HG03280 (cell line): ENCODE measurements at regions not wholly inside any gene's neighbourhood (a gene's known extent, or its start where the extent isn't known, plus 50 kb on each side); places are given as distances from the start of the nearest gene placed in this dataset.

Source experiments
- ATAC-seq: cut with Tn5 transposase; IDR thresholded peaks from one replicate; pipeline ENCODE4 v1.9.1; 2021; ENCODE audit warnings: mild to moderate bottlenecking, moderate library complexity; ENCODE audit not compliant: unreplicated experiment

GRCh38 chr5:155193483-155194107 lies 180.0 kb downstream of the KIF4B start:
- no peak for ATAC-seq

GRCh38 chr5:155200608-155201007 lies 187.1 kb downstream of the KIF4B start:
- no peak for ATAC-seq

- ATAC-seq = no peak
Observed at GRCh38 chr5:155211764-155212163, 198.2 kb downstream of the KIF4B start.

- ATAC-seq = no peak
Observed at GRCh38 chr5:155222393-155222792, 208.8 kb downstream of the KIF4B start.

- no peak for ATAC-seq
Observed at GRCh38 chr5:155229135-155229534, 215.6 kb downstream of the KIF4B start.

DNA sequence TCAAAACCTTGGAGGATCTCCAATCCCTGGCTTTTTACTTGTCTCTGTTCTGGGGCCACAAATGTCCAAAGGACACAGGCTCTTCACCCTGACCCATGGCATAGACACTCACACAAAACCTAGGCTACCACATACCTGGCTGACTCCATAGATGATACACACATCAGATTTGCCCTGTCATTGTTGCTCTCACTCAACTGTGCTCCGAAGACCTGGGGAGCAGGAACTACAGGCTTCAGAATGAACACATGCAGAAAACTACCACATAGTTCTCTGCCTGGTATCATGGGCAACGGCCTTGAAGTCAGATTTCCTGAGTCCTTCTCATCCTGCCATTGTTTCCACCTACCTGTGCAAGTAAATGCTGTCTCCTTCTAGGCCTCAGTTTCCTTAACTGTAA lies 226.2 kb downstream of the KIF4B start:
- no peak for ATAC-seq

- no peak for ATAC-seq
Observed at GRCh38 chr5:155250596-155250995, 237.0 kb downstream of the KIF4B start.

GRCh38 chr5:155252025-155252424 lies 238.5 kb downstream of the KIF4B start:
- no peak for ATAC-seq

- no peak for ATAC-seq
Observed at GRCh38 chr5:155252717-155253116, 239.2 kb downstream of the KIF4B start.

DNA sequence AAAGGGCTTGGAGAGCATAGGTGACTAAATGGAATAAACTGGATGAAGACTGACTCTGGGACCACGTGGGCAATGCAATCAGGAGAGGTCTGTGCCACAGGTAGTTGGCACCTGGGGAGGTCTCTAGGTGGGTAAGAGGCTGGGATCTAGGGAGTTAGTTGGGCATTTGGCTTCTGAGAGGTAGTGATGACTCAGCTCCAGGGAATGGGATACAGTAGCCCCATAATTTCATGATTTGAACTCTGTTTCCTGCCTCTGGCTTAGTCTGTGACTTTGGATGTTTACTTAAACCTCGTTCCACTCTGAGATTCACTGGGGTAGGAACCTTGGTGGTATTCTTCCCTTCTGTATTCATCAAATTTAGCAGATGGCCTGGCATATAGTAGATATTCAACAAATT lies 240.8 kb downstream of the KIF4B start:
- no peak for ATAC-seq

GRCh38 chr5:155258161-155258560 lies 244.6 kb downstream of the KIF4B start:
- ATAC-seq = no peak

GRCh38 chr5:155259648-155260047 lies 246.1 kb downstream of the KIF4B start:
- no peak for ATAC-seq

- no peak for ATAC-seq
Observed at GRCh38 chr5:155260798-155261197, 247.2 kb downstream of the KIF4B start.

DNA sequence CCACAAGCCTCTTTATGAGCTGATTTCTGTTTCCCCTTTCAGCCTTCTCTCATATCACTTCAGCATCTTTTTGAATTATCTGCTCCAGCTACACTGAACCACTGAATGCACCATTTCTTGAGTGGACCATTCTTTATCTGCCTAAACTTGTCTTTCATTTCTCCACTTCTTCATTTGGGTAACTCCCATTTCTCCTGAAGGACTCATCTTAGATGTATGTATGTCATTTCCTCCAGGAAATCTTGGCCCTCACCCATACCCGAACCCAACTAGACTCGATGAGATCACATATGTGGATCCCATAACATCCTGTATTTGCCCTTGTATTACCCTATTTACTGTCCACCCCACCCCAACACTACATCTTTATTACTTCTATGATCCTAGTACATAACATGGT lies 249.8 kb downstream of the KIF4B start:
- ATAC-seq = no peak

- ATAC-seq = no peak
Observed at GRCh38 chr5:155264809-155265208, 251.3 kb downstream of the KIF4B start.

DNA sequence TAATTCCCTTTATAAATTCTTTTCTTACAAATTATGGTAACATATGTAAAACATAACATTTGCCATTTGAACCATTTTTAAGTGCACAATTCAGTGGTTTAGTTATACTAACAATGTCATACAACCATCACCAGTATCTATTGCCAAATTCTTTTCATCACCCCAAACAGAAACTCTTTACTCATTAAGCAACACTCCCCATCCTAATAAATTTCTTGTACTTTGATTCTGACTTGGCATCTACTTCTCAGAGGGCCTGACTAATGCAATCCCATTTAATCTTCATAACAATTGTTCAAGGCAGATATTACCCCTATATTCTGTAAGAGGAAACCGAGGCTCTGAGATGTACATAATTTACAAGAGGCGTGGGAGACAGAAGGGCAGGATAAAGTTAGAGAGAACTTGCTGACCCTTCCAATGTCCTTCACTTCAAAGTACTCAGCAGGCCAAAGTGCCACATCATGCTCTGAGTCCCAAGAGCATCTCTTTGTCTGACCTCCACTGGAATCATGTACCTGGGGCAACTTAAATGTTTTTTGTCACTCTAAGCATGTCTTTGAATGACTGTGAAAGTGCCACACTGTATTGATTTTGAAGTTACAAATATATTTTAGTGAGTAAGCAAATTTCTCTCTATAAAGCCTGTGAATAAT lies 255.3 kb downstream of the KIF4B start:
- no peak for ATAC-seq

DNA sequence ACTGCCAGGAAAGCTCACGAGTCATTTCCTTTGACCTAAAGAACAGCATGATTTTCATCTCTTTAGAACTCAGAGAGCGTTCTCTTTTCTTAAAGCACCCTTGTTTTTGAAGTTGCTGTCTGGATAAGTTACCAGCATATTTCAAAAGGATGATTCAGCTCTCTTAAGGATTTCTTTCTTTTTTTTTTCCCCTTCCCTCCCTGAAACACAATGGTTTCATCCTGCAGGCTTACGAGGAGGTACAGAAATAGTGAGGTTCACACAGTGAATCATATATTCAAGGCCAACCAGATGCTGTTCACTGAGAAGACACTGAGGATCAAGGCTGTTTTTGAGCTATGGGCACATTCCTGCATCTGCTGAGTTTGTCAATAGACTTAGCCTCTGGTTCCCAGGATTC lies 257.2 kb downstream of the KIF4B start:
- no peak for ATAC-seq

- ATAC-seq = no peak
Observed at GRCh38 chr5:155274484-155274883, 260.9 kb downstream of the KIF4B start.

DNA sequence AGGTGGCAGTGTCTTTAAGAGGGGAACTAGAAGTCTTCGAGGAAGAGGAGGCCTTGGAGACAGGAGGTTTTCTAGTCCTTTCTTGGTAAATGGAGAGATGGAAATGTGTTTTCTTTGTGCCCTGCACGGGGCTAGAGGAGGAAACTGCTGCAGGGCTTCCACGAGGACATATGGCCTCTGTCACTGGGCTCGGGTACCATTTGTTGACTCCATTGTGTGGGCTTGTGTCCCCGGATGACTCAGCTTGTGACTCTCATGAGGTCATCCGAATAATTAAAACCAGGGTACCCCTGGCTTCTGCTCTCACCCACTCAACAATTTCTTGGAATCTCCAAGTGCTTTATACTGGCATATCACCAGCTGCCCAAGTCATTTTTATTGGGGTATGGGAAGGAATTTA lies 261.7 kb downstream of the KIF4B start:
- no peak for ATAC-seq

DNA sequence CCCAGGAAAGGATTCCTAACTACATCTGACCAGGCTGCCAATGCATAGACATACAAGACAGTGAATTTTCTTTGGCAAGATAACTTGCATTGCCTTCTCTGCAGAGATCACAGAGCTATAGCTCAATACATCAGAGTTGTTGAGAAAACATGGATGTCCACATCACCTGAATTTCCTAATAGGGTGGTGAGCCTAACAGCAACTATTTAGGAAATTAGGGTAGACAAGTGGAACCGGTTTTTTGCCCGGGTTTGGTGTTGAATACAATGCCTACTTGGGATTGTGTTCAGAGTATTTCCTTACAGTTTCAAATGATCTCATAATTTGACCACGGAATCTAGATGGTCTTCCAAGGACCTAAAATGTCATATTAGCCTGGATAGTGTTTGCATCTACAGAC lies 262.7 kb downstream of the KIF4B start:
- no peak for ATAC-seq

DNA sequence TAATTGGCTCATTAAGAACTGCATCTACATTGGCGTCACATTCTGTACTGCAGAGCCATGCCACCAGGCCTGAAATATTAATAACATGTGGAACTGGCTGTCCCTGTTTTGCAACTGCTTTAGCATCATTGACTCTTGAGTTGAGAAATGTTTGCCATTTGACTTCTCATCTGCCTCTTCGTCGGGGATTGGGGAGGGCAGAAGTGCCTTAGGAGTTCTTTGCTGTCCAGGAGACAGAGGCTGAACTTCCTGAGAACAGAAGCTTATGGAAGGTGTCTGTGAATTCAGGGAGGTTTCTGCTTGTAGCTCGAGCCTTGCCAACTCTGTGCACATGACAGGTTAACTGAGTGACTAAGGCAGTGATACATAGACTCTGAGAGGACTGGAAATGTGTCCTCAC lies 265.0 kb downstream of the KIF4B start:
- ATAC-seq = no peak

DNA sequence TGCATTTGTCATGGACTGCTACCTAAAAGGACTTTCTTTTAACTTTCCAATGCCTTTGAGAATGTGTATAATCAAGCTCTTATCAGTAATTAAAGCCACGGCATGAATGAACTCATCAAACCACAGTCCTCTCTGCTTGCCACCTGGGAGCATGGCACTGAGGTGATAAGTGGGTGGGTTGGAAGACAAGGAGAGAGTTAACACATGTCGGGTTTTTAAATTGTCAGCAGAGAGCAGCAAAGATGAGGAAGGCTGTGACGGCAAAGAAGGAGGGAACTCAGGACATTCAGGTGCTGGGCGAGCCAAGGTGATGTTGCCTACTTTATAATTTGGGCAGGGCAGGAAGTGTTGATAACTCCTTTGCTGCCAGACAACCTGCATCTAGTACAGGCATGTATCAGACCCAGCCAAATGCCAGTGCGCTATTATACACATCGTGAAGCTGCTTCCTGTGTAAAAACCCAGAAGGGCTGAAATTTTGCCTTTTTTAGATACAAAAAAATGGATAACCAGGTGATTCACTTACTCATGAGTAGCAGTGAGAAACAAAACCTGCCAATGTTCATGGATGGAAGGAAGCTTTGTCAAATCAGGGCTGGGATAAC lies 269.1 kb downstream of the KIF4B start:
- no peak for ATAC-seq

GRCh38 chr5:155285706-155286105 lies 272.2 kb downstream of the KIF4B start:
- ATAC-seq = no peak
